Bronchial epithelial cell (primary cell): ENCODE measurements at regions not wholly inside any gene's neighbourhood (a gene's known extent, or its start where the extent isn't known, plus 50 kb on each side); places are given as distances from the start of the nearest gene placed in this dataset.

Source experiments
- DNase-seq: peaks from one replicate; pipeline ENCODE4 v3.0.0-alpha.2; 2010; ENCODE audit warnings: low read depth
- FAIRE-seq: peaks from 2 replicates; lab custom pipeline; 2011; peaks lifted over from hg19 to GRCh38; lab: Jason Lieb, UNC
- H3K27me3 ChIP-seq: 2 replicates; pipeline ENCODE4 v1.5.1; 2011; ENCODE audit warnings: low read length; ENCODE audit not compliant: control insufficient read depth, insufficient read depth
- H3K36me3 ChIP-seq: 2 replicates; pipeline ENCODE4 v1.5.1; 2011; ENCODE audit warnings: low read length; ENCODE audit not compliant: control insufficient read depth, insufficient read depth
- H3K4me3 ChIP-seq: 2 replicates; pipeline ENCODE4 v1.5.1; 2011; ENCODE audit warnings: mild to moderate bottlenecking, low read depth, low read length, control low read depth
- TF ChIP-seq, protein P1 (sequence below): IDR thresholded peaks from 2 replicates; pipeline ENCODE4 v1.5.1; 2011; ENCODE audit warnings: mild to moderate bottlenecking, moderate library complexity, low read length, control low read depth, inconsistent platforms; ENCODE audit not compliant: insufficient read depth, severe bottlenecking

- FAIRE-seq: no peak
- DNase-seq: no peak
- TF ChIP-seq, protein P1, sequence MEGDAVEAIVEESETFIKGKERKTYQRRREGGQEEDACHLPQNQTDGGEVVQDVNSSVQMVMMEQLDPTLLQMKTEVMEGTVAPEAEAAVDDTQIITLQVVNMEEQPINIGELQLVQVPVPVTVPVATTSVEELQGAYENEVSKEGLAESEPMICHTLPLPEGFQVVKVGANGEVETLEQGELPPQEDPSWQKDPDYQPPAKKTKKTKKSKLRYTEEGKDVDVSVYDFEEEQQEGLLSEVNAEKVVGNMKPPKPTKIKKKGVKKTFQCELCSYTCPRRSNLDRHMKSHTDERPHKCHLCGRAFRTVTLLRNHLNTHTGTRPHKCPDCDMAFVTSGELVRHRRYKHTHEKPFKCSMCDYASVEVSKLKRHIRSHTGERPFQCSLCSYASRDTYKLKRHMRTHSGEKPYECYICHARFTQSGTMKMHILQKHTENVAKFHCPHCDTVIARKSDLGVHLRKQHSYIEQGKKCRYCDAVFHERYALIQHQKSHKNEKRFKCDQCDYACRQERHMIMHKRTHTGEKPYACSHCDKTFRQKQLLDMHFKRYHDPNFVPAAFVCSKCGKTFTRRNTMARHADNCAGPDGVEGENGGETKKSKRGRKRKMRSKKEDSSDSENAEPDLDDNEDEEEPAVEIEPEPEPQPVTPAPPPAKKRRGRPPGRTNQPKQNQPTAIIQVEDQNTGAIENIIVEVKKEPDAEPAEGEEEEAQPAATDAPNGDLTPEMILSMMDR: no peak
- Histone ChIP-seq H3K4me3 (no peak overlapping the region), H3K36me3 (no peaks in the 10 kb centered on the region), H3K27me3 (no peaks in the 10 kb centered on the region)
Observed at GRCh38 chr4:79673898-79674297, 265.9 kb upstream of the GK2 start.

GRCh38 chr4:79673377-79673776 is 265.3 kb upstream of the GK2 start:
- Histone ChIP-seq H3K4me3 (no peak overlapping the region), H3K27me3 (no peaks in the 10 kb centered on the region), H3K36me3 (no peaks in the 10 kb centered on the region)
- FAIRE-seq (no peak), DNase-seq (no peak)
- TF ChIP-seq, protein P1: no peak

DNA sequence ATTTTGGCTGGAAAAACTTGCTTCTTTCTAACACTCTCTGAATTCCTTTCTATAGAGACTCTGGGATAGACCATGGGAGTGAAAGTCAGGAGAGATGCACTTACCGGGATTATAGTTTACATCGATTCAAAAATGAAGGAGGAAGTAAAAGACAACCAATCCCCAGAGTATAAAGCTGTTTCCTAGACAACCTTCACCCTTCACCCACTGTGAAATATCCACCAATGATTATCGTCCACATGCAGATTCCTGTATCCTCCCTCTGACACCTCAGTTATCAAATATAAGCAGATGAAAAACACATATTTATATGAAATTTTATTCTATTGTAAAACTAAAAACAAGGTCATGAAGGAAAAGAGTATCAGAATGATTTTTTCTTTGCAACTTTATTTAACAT is 258.8 kb upstream of the GK2 start:
- FAIRE-seq: no peak
- Histone ChIP-seq H3K4me3 (no peak overlapping the region), H3K27me3 (no peaks in the 10 kb centered on the region), H3K36me3 (no peaks in the 10 kb centered on the region)
- TF ChIP-seq, protein P1: no peak
- DNase-seq: no peak

- TF ChIP-seq, protein P1: no peak
- Histone ChIP-seq H3K36me3 (no peaks in the 10 kb centered on the region), H3K27me3 (no peaks in the 10 kb centered on the region), H3K4me3 (no peak overlapping the region)
- DNase-seq (no peak), FAIRE-seq (no peak)
Observed at GRCh38 chr4:79666112-79666511, 258.1 kb upstream of the GK2 start.

- Histone ChIP-seq H3K4me3 (no peak overlapping the region), H3K36me3 (no peaks in the 10 kb centered on the region), H3K27me3 (no peaks in the 10 kb centered on the region)
- FAIRE-seq: no peak
- TF ChIP-seq, protein P1: no peak
- DNase-seq: no peak
Observed at GRCh38 chr4:79663865-79664264, 255.8 kb upstream of the GK2 start.

DNA sequence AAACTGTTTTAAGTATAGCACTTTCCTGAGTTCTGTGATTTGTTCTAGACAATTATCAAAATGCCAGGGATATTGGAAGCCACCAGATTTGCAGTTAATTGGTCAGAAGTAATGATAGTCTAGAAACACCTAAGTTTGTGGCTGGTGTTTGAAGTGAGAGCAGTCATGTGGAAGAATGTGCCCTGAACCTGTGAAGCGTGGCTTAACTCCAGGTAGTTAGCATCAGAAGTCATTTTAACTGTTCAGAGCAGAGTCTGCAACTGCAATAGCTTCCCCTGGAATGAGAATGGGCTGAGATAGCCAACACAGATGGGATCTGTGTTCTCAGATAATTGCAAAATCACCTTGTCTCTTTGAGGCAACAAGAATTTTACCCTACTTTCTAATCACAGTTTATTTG is 255.1 kb upstream of the GK2 start:
- FAIRE-seq: no peak

More for the DNA sequence above, 255.1 kb upstream of the GK2 start:
- no peaks in the 10 kb centered on the region for H3K36me3 ChIP-seq
- TF ChIP-seq, protein P1: no peak
- no peaks in the 10 kb centered on the region for H3K27me3 ChIP-seq
- no peak overlapping the region for H3K4me3 ChIP-seq
- DNase-seq: no peak
